ENCODE measurements at regions not wholly inside any gene's neighbourhood (a gene's known extent, or its start where the extent isn't known, plus 50 kb on each side); places are given as distances from the start of the nearest gene placed in this dataset.

- TF ChIP-seq CTCF (IDR thresholded peaks at IDR 0.05; ENCODE audit: unreplicated experiment) = no peak
- Mint-ChIP-seq H3K9me3 (ENCODE audit: low read depth) (no peaks in the 10 kb centered on the region), H3K4me3 (ENCODE audit: low read depth) (no peak overlapping the region), H3K27ac (no peak overlapping the region), H3K36me3 (ENCODE audit: insufficient read depth) (no peaks in the 10 kb centered on the region), H3K27me3 (no peaks in the 10 kb centered on the region), H3K4me1 (ENCODE audit: low read depth) (peaks cover 11% of the 10 kb centered on the region)
- no peak for DNase-seq (ENCODE audit: low spot score, unreplicated experiment)
These were observed 436.9 kb downstream of the SLC4A3 start for GRCh38 chr2:220064111-220065030.

GRCh38 chr2:220065581-220065980 lies 438.2 kb downstream of the SLC4A3 start:
- H3K36me3 Mint-ChIP-seq (ENCODE audit: insufficient read depth) = no peaks in the 10 kb centered on the region
- no peak for TF ChIP-seq CTCF (IDR thresholded peaks at IDR 0.05; ENCODE audit: unreplicated experiment)
- H3K4me1 Mint-ChIP-seq (ENCODE audit: low read depth) = peaks cover 11% of the 10 kb centered on the region

GRCh38 chr2:220068846-220069245 lies 441.4 kb downstream of the SLC4A3 start:
- Mint-ChIP-seq H3K36me3 (ENCODE audit: insufficient read depth) (no peaks in the 10 kb centered on the region), H3K27ac (no peak overlapping the region), H3K9me3 (ENCODE audit: low read depth) (no peaks in the 10 kb centered on the region), H3K4me3 (ENCODE audit: low read depth) (no peak overlapping the region), H3K4me1 (ENCODE audit: low read depth) (peaks cover 9% of the 10 kb centered on the region), H3K27me3 (no peaks in the 10 kb centered on the region)
- DNase-seq (ENCODE audit: low spot score, unreplicated experiment) = no peak
- TF ChIP-seq CTCF (IDR thresholded peaks at IDR 0.05; ENCODE audit: unreplicated experiment) = no peak

More at GRCh38 chr2:220065581-220065980, 438.2 kb downstream of the SLC4A3 start:
- DNase-seq (ENCODE audit: low spot score, unreplicated experiment) = no peak
- no peak overlapping the region for H3K4me3 Mint-ChIP-seq (ENCODE audit: low read depth)
- H3K27ac Mint-ChIP-seq = no peak overlapping the region
- H3K9me3 Mint-ChIP-seq (ENCODE audit: low read depth) = no peaks in the 10 kb centered on the region
- no peaks in the 10 kb centered on the region for H3K27me3 Mint-ChIP-seq

- Mint-ChIP-seq H3K4me1 (ENCODE audit: low read depth) (peaks cover 1% of the 10 kb centered on the region), H3K9me3 (ENCODE audit: low read depth) (no peaks in the 10 kb centered on the region), H3K4me3 (ENCODE audit: low read depth) (no peak overlapping the region), H3K27me3 (no peaks in the 10 kb centered on the region), H3K27ac (no peak overlapping the region), H3K36me3 (ENCODE audit: insufficient read depth) (no peaks in the 10 kb centered on the region)
- no peak for DNase-seq (ENCODE audit: low spot score, unreplicated experiment)
- TF ChIP-seq CTCF (IDR thresholded peaks at IDR 0.05; ENCODE audit: unreplicated experiment) = no peak
These were observed 442.9 kb downstream of the SLC4A3 start for GRCh38 chr2:220070349-220070748.

GRCh38 chr2:220071696-220072095 lies 444.3 kb downstream of the SLC4A3 start:
- Mint-ChIP-seq H3K27me3 (no peaks in the 10 kb centered on the region), H3K9me3 (ENCODE audit: low read depth) (no peaks in the 10 kb centered on the region), H3K4me1 (ENCODE audit: low read depth) (peaks cover 10% of the 10 kb centered on the region), H3K36me3 (ENCODE audit: insufficient read depth) (no peaks in the 10 kb centered on the region), H3K4me3 (ENCODE audit: low read depth) (no peak overlapping the region), H3K27ac (no peak overlapping the region)
- DNase-seq (ENCODE audit: low spot score, unreplicated experiment) = no peak
- TF ChIP-seq CTCF (IDR thresholded peaks at IDR 0.05; ENCODE audit: unreplicated experiment) = no peak
